SK-N-SH (cell line): ENCODE measurements at regions not wholly inside any gene's neighbourhood (a gene's known extent, or its start where the extent isn't known, plus 50 kb on each side); places are given as distances from the start of the nearest gene placed in this dataset.

Experiments used
- CTCF ChIA-PET: fragments of 300-600, 350-600 bp; formaldehyde crosslinking; extraction: SDS; loops from one replicate; lab custom pipeline; 2021; lab: Yijun Ruan, JAX
- POLR2A ChIA-PET: fragments of 350-600 bp; sonication (Branson Sonifier 250); formaldehyde crosslinking; extraction: SDS; loops from one replicate; lab custom pipeline; 2020; ENCODE audit warnings: antibody characterized with exemption, inconsistent platforms; lab: Yijun Ruan, JAX
- DNase-seq: peaks from one replicate; pipeline ENCODE4 v3.0.0; 2012
- H2AFZ ChIP-seq: fragments of 200-600 bp; sonication (generic); 2 replicates; pipeline ENCODE4 v1.8.1; 2016; ENCODE audit warnings: antibody characterized with exemption, mild to moderate bottlenecking, low read depth
- H3F3A ChIP-seq: fragments of 200-600 bp; sonication (generic); replicated peaks from 2 replicates; pipeline ENCODE3; 2016; ENCODE audit warnings: antibody characterized with exemption, mild to moderate bottlenecking; ENCODE audit not compliant: insufficient read depth
- H3K27ac ChIP-seq, 2 experiments: fragments of 200-500 bp in 1 of 2; fragments of 200-600 bp in 1 of 2; sonication (Bioruptor generic) in 1 of 2; sonication (generic), shearing (Covaris generic) in 1 of 2; 2 replicates each; pipeline versions ENCODE4 v1.5.1 to v1.6.1; 2014 to 2016; ENCODE audit warnings: low read depth in 2 of 2, inconsistent platforms in 1 of 2, low read length in 1 of 2, mild to moderate bottlenecking in 1 of 2, mixed read lengths in 1 of 2
- H3K27me3 ChIP-seq: fragments of 200-600 bp; sonication (generic), shearing (Covaris generic); 2 replicates; pipeline ENCODE4 v1.6.1; 2016; ENCODE audit warnings: mixed run types; ENCODE audit not compliant: insufficient read depth
- H3K36me3 ChIP-seq, 2 experiments: fragments of 200-500 bp in 1 of 2; fragments of 200-600 bp in 1 of 2; sonication (Bioruptor generic) in 1 of 2; sonication (generic) in 1 of 2; replicated peaks in 1 of 2; 2 replicates each; pipeline versions ENCODE3 to v1.5.1; 2014 to 2016; ENCODE audit warnings: low read length in 1 of 2, mild to moderate bottlenecking in 1 of 2; ENCODE audit not compliant: insufficient read depth in 2 of 2, control insufficient read depth in 1 of 2
- H3K4me1 ChIP-seq, 2 experiments: fragments of 200-500 bp in 1 of 2; fragments of 200-600 bp in 1 of 2; sonication (Bioruptor generic) in 1 of 2; sonication (generic), shearing (Covaris generic) in 1 of 2; 2 replicates each; pipeline versions ENCODE4 v1.5.1 to v1.6.1; 2014 to 2016; ENCODE audit warnings: low read depth in 1 of 2, low read length in 1 of 2, mixed run types in 1 of 2; ENCODE audit not compliant: insufficient read depth in 2 of 2, control insufficient read depth in 1 of 2
- H3K4me2 ChIP-seq: fragments of 200-600 bp; sonication (generic), shearing (Covaris generic); 2 replicates; pipeline ENCODE4 v1.6.1; 2017; ENCODE audit warnings: mixed run types
- H3K4me3 ChIP-seq, 2 experiments: fragments of 200-500 bp in 1 of 2; fragments of 200-600 bp in 1 of 2; sonication (Bioruptor generic) in 1 of 2; sonication (generic), shearing (Covaris generic) in 1 of 2; 2 replicates each; pipeline versions ENCODE4 v1.5.1 to v1.8.1; 2014 to 2016; ENCODE audit warnings: low read depth in 2 of 2, inconsistent platforms in 1 of 2, low read length in 1 of 2, mild to moderate bottlenecking in 1 of 2, mixed read lengths in 1 of 2, moderate library complexity in 1 of 2
- H3K79me2 ChIP-seq: fragments of 200-600 bp; sonication (generic); 2 replicates; pipeline ENCODE4 v1.8.1; 2017; ENCODE audit warnings: mild to moderate bottlenecking; ENCODE audit not compliant: insufficient read depth
- H3K9ac ChIP-seq: fragments of 200-600 bp; sonication (generic); 2 replicates; pipeline ENCODE4 v1.6.1; 2017; ENCODE audit warnings: mixed run types
- H3K9me2 ChIP-seq: fragments of 200-600 bp; sonication (generic); 2 replicates; pipeline ENCODE4 v1.6.1; 2017; ENCODE audit warnings: mixed run types
- H3K9me3 ChIP-seq: fragments of 200-600 bp; sonication (generic); 2 replicates; pipeline ENCODE4 v1.6.1; 2017; ENCODE audit warnings: mixed run types, mild to moderate bottlenecking, moderate library complexity
- H4K20me1 ChIP-seq: fragments of 200-600 bp; sonication (generic); 2 replicates; pipeline ENCODE4 v1.6.1; 2017; ENCODE audit warnings: mild to moderate bottlenecking, mixed run types; ENCODE audit not compliant: insufficient read depth
- CHD2 ChIP-seq: fragments of 150-350 bp; IDR thresholded peaks from 2 replicates; pipeline ENCODE4 v1.6.1; 2018; ENCODE audit warnings: low read length; ENCODE audit not compliant: partially characterized antibody
- CTCF ChIP-seq: fragments of 200-600 bp; sonication (generic); IDR thresholded peaks from 2 replicates; pipeline ENCODE4 v1.6.1; 2017; ENCODE audit warnings: antibody characterized with exemption, mild to moderate bottlenecking, moderate library complexity
- FOSL2 ChIP-seq: IDR thresholded peaks from 2 replicates; pipeline ENCODE4 v1.4.0; 2012; ENCODE audit warnings: low read depth, mild to moderate bottlenecking, moderate library complexity, borderline replicate concordance
- FOXM1 ChIP-seq: IDR thresholded peaks from 2 replicates; pipeline ENCODE4 v1.4.0; 2012; ENCODE audit warnings: low read depth, mild to moderate bottlenecking
- MEF2A ChIP-seq: IDR thresholded peaks from 2 replicates; pipeline ENCODE4 v1.4.0; 2012; ENCODE audit warnings: low read depth, borderline replicate concordance
- RAD21 ChIP-seq: IDR thresholded peaks from 2 replicates; pipeline ENCODE4 v1.6.1; 2012; ENCODE audit warnings: mild to moderate bottlenecking, low read length
- RFX5 ChIP-seq: IDR thresholded peaks from 2 replicates; pipeline ENCODE4 v1.6.1; 2012; ENCODE audit warnings: mild to moderate bottlenecking, improper control_type of control experiment, low read length
- RXRA ChIP-seq: IDR thresholded peaks from 2 replicates; pipeline ENCODE4 v1.4.0; 2012; ENCODE audit warnings: low read depth, mild to moderate bottlenecking, borderline replicate concordance
- SIN3A ChIP-seq: IDR thresholded peaks from 2 replicates; pipeline ENCODE4 v1.6.1; 2012; ENCODE audit warnings: low read depth, mild to moderate bottlenecking, low read length, moderate library complexity, borderline replicate concordance
- TCF12 ChIP-seq: IDR thresholded peaks from 2 replicates; pipeline ENCODE4 v1.4.0; 2012
- USF1 ChIP-seq: IDR thresholded peaks from 2 replicates; pipeline ENCODE4 v1.4.0; 2012; ENCODE audit warnings: low read depth, borderline replicate concordance
- USF2 ChIP-seq: fragments of 150-350 bp; IDR thresholded peaks from 2 replicates; pipeline ENCODE4 v1.6.1; 2017; ENCODE audit warnings: antibody characterized with exemption, low read length, low read depth, borderline replicate concordance
- WGBS: methylation state at CpG from one replicate; pipeline ENCODE4 v1.1.6; 2017; ENCODE audit warnings: low lambda C conversion rate; 5-methylcytosine and 5-hydroxymethylcytosine counted together

- ChIA-PET CTCF (interaction anchor here (1.3 kb wide), 1 partner anchor 13 kb away, joined by 4 read pairs; no protein-coding TSS in a partner anchor), POLR2A (no interaction called here)
- DNase-seq = no peak
- no peaks in the 10 kb centered on the region for H3F3A ChIP-seq
- H3K36me3 ChIP-seq = no peaks in the 10 kb centered on the region
- no peak overlapping the region; the same call in 1 of the 2 replicates for H2AFZ ChIP-seq
- TF ChIP-seq MEF2A (no peak), RFX5 (no peak), USF2 (no peak), SIN3A (no peak), RAD21 (no peak), FOXM1 (no peak), RXRA (no peak), USF1 (no peak)
- 88% methylated on average over 1 of the region's 1 CpG for WGBS
- no peak overlapping the region for H3K9ac ChIP-seq
- no peaks in the 10 kb centered on the region for H3K27me3 ChIP-seq
- no peak overlapping the region for H3K4me2 ChIP-seq
- H4K20me1 ChIP-seq = no peaks in the 10 kb centered on the region
- peaks cover 5% of the 10 kb centered on the region; the same call in 1 of the 2 replicates for H3K9me3 ChIP-seq
- H3K27ac ChIP-seq = no peak overlapping the region; a peak in 1 of 4 replicates
- peaks cover 0 to 5% of the 10 kb centered on the region in 2 experiments; a peak in 2 of 4 replicates for H3K4me1 ChIP-seq
- H3K79me2 ChIP-seq = no peaks in the 10 kb centered on the region
- H3K4me3 ChIP-seq = no peak overlapping the region
- H3K9me2 ChIP-seq = no peaks in the 10 kb centered on the region
These were observed 807.4 kb downstream of the TNS3 start for GRCh38 chr7:46774515-46774914.

GRCh38 chr7:46772776-46773175 is 809.1 kb downstream of the TNS3 start:
- Histone ChIP-seq H3K27me3 (no peaks in the 10 kb centered on the region), H3K9me2 (no peaks in the 10 kb centered on the region), H3K36me3 (no peaks in the 10 kb centered on the region), H3K4me1 (peaks cover 0 to 5% of the 10 kb centered on the region in 2 experiments; a peak in 2 of 4 replicates), H4K20me1 (no peaks in the 10 kb centered on the region), H3K27ac (no peak overlapping the region), H3K9me3 (0 out of 2 replicates have a peak, but pooled peaks cover 6% of the 10 kb centered on the region), H3K4me2 (no peak overlapping the region), H3K4me3 (no peak overlapping the region), H2AFZ (0 out of 2 replicates have a peak overlapping the region, but pooled peaks have one; percentile 11), H3K9ac (no peak overlapping the region), H3K79me2 (no peaks in the 10 kb centered on the region), H3F3A (no peaks in the 10 kb centered on the region)
- ChIA-PET CTCF (no interaction called here), POLR2A (no interaction called here)
- 81% methylated on average over 1 of the region's 1 CpG for WGBS
- TF ChIP-seq CTCF (no peak), TCF12 (no peak), CHD2 (no peak), RXRA (no peak), FOSL2 (no peak)
- DNase-seq = no peak
